Neural crest cell (in vitro differentiated cells): ENCODE measurements at regions not wholly inside any gene's neighbourhood (a gene's known extent, or its start where the extent isn't known, plus 50 kb on each side); places are given as distances from the start of the nearest gene placed in this dataset.

Experiments used
- DNase-seq: peaks from one replicate; pipeline ENCODE4 v3.0.0; 2021; ENCODE audit warnings: low read depth, mixed read lengths, low spot score
- H3K27ac Mint-ChIP-seq: one replicate; pipeline ENCODE4 v1.8.0; 2021; ENCODE audit warnings: mild to moderate bottlenecking, mixed read lengths; ENCODE audit not compliant: unreplicated experiment
- H3K27me3 Mint-ChIP-seq: 2 replicates; pipeline ENCODE4 v1.8.0; 2021; ENCODE audit warnings: low read depth, mild to moderate bottlenecking, mixed read lengths
- H3K36me3 Mint-ChIP-seq: 2 replicates; pipeline ENCODE4 v1.8.0; 2021; ENCODE audit warnings: low read depth, mild to moderate bottlenecking, mixed read lengths
- H3K4me1 Mint-ChIP-seq: 2 replicates; pipeline ENCODE4 v1.8.0; 2021; ENCODE audit warnings: mixed read lengths
- H3K4me3 Mint-ChIP-seq: one replicate; pipeline ENCODE4 v1.8.0; 2021; ENCODE audit warnings: mild to moderate bottlenecking, mixed read lengths
- H3K9me3 Mint-ChIP-seq: 2 replicates; pipeline ENCODE4 v1.8.0; 2021; ENCODE audit warnings: mixed read lengths
- TF ChIP-seq, protein P1 (sequence below): fragments of 200-600 bp; sonication (generic); conservative IDR thresholded peaks from 2 replicates; pipeline ENCODE4 v1.5.0; 2021; ENCODE audit warnings: antibody characterized with exemption, mild to moderate bottlenecking

DNA sequence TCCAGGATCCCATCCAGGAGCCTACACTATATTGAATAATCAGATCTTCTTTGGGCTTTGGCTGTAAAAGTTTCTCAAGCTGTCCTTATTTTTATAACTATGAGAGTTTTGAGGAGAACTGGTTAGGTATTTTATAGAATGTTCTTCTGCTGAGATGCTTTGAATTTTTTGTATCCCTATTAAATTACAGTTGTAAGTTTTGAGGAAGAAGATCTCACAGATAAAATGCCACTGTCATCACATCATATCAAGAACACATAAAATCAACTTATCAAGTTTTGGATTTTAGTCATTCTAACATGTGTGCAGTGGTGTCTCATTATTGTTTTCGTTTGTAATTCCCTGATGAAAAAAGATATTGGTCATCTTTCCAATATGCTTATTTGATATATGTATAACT, 260.2 kb upstream of the COL3A1 start:
- H3K4me1 Mint-ChIP-seq: no peaks in the 10 kb centered on the region
- H3K27ac Mint-ChIP-seq: no peak overlapping the region
- peaks cover 2% of the 10 kb centered on the region for H3K36me3 Mint-ChIP-seq
- H3K9me3 Mint-ChIP-seq: peaks cover 21% of the 10 kb centered on the region
- TF ChIP-seq, protein P1, sequence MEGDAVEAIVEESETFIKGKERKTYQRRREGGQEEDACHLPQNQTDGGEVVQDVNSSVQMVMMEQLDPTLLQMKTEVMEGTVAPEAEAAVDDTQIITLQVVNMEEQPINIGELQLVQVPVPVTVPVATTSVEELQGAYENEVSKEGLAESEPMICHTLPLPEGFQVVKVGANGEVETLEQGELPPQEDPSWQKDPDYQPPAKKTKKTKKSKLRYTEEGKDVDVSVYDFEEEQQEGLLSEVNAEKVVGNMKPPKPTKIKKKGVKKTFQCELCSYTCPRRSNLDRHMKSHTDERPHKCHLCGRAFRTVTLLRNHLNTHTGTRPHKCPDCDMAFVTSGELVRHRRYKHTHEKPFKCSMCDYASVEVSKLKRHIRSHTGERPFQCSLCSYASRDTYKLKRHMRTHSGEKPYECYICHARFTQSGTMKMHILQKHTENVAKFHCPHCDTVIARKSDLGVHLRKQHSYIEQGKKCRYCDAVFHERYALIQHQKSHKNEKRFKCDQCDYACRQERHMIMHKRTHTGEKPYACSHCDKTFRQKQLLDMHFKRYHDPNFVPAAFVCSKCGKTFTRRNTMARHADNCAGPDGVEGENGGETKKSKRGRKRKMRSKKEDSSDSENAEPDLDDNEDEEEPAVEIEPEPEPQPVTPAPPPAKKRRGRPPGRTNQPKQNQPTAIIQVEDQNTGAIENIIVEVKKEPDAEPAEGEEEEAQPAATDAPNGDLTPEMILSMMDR: no peak
- no peaks in the 10 kb centered on the region for H3K27me3 Mint-ChIP-seq
- no peak overlapping the region for H3K4me3 Mint-ChIP-seq
- DNase-seq: no peak

DNA sequence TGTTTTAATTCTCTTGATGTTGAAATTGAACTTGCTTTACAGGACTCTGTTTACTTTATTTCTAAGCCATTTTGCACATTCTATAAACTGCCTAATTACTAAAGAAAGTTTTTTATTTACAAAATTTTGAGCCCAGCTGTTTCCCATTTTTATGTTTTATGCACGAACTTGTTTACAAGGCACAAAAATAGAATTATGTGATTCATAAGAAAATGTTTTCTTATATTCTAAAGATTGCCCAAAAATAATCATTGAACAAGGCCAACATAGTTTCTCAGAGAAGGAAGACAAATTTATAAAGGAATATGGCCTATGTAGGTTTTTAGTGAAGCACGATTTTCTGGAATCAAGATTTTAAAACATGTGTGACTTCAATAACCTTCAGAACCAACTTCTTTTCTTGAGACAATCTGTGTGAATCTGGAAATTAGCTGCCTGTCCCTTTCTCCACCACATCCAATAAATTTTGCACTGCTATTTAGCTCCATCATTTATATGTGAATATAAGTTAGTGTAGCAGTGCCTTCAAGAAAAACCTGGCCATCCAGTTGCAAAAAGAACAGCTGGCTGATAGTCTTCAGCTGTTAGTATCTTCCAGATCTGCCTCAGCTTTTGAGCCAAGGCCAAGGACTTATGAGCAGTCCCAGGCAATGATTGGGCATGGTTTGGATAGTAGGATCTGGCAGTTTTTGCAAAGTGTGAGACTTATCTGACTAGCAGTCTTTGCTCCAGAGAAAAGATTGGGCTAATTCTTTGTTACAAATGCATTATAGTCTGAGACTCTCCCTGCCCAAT, 253.2 kb upstream of the COL3A1 start:
- peaks cover 3% of the 10 kb centered on the region for H3K9me3 Mint-ChIP-seq
- no peak overlapping the region for H3K27ac Mint-ChIP-seq
- DNase-seq: no peak
- H3K27me3 Mint-ChIP-seq: no peaks in the 10 kb centered on the region
- H3K36me3 Mint-ChIP-seq: no peaks in the 10 kb centered on the region
- TF ChIP-seq, protein P1: no peak
- H3K4me1 Mint-ChIP-seq: no peaks in the 10 kb centered on the region
- no peak overlapping the region for H3K4me3 Mint-ChIP-seq

DNA sequence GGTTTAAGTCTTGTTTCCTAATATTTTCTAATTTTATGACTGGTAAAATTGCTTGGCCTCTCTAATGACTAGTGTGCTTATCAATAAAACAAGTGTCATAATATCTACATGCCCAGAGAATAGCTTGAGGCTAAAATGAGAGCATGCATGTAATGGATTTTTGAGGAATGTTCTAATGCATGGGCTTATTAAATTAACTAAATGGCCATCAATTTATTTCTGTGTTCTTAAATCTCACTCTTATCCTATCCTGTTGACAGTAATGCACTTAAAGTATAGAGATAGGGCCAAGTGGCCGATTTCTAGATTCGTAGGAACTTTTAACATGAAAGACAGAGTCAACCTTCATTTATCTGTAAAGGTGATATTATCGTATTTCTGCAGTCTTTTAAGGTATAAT, 252.4 kb upstream of the COL3A1 start:
- TF ChIP-seq, protein P1: no peak
- Mint-ChIP-seq H3K9me3 (peaks cover 2% of the 10 kb centered on the region), H3K27me3 (no peaks in the 10 kb centered on the region), H3K4me1 (no peaks in the 10 kb centered on the region), H3K27ac (no peak overlapping the region), H3K36me3 (no peaks in the 10 kb centered on the region), H3K4me3 (no peak overlapping the region)
- no peak for DNase-seq

DNA sequence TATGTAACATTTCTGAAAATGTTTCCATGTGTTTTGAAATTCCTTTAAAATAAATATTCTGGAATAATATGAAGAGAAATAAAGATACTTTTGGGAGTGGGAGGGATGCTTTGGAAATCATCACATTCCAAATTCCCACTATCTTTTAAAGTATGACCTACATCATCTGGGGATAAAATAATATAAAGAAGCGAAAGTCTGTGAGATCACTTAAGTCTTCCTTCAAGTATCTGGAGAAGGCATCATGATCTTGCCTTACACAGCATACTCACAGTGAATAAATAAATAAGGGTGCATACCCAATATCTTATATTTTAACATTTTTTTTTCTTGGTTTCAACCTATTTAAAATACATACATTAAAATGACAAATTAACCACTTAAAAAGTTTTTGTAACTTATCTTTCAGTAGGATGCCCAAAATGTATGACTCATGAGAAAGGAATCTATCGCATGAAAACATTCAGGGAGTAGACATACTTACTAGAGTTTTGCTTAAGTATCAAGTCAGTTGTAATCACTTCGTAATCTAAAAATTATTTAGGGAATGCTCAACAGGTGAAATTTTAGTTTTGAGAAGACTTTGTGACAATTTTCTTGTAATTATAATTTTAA, 248.3 kb upstream of the COL3A1 start:
- H3K27me3 Mint-ChIP-seq: no peaks in the 10 kb centered on the region
- H3K27ac Mint-ChIP-seq: no peak overlapping the region
- TF ChIP-seq, protein P1: no peak
- no peak for DNase-seq
- no peaks in the 10 kb centered on the region for H3K9me3 Mint-ChIP-seq
- H3K4me3 Mint-ChIP-seq: no peak overlapping the region
- no peaks in the 10 kb centered on the region for H3K4me1 Mint-ChIP-seq
- H3K36me3 Mint-ChIP-seq: no peaks in the 10 kb centered on the region

DNA sequence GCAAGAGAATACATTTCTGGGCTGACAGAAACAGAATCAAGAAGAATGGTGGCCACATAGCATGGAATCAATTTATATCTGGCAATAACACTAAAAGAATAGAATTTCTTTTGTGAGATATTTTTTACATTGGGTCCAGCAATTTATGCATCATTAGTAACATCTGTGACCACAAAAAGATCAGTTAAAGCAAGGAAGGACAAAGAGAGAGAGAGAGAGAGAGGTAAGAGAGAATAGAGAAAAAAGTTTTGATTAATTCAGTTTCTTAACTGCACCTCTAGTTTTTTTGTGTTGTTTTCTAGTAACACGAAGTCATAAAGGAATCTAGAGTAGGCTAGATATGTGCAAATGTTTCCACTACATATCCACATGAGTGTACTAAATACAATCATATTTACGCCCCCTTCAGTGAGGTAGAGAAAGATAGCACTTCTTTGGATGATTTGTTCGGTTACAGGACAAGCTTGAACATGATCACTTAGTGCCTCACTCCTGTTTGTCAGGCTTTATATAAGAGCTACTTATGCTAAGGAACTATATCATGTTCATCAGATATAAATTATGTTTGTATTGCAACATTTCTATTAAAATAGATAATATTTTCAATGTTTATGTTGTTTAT, 247.4 kb upstream of the COL3A1 start:
- no peaks in the 10 kb centered on the region for H3K4me1 Mint-ChIP-seq
- no peaks in the 10 kb centered on the region for H3K27me3 Mint-ChIP-seq

More for the DNA sequence above, 247.4 kb upstream of the COL3A1 start:
- Mint-ChIP-seq H3K27ac (no peak overlapping the region), H3K4me3 (no peak overlapping the region), H3K9me3 (no peaks in the 10 kb centered on the region), H3K36me3 (no peaks in the 10 kb centered on the region)
- no peak for DNase-seq
- TF ChIP-seq, protein P1: no peak
